SK-N-SH treated with all-trans-retinoic acid at 6 μM for 48 hours (cell line): ENCODE measurements at regions not wholly inside any gene's neighbourhood (a gene's known extent, or its start where the extent isn't known, plus 50 kb on each side); places are given as distances from the start of the nearest gene placed in this dataset.

Experiments used
- ATAC-seq: fragments of 200-7000 bp; cut with Tn5 transposase; 3 replicates; pipeline ENCODE4 v1.9.1; 2020; ENCODE audit warnings: mild to moderate bottlenecking, moderate library complexity
- ARNTL ChIP-seq: fragments of 450-650 bp; formaldehyde crosslinking; IDR thresholded peaks from 2 replicates; pipeline ENCODE4 v1.5.0; 2020; ENCODE audit warnings: low read depth, mild to moderate bottlenecking, moderate library complexity, borderline replicate concordance
- BACH2 ChIP-seq: fragments of 250-450 bp; sonication (Bioruptor Pico); IDR thresholded peaks from 2 replicates; pipeline ENCODE4 v1.9.0; 2021; ENCODE audit warnings: mild to moderate bottlenecking, borderline replicate concordance
- CREB5 ChIP-seq: fragments of 250-450 bp; sonication (Bioruptor Pico); IDR thresholded peaks from 2 replicates; pipeline ENCODE4 v1.5.1; 2020; ENCODE audit warnings: low read depth, mild to moderate bottlenecking, moderate library complexity
- CSDC2 ChIP-seq: fragments of 250-450 bp; sonication (Bioruptor Pico); IDR thresholded peaks from 2 replicates; pipeline ENCODE4 v1.5.0; 2020; ENCODE audit warnings: mild to moderate bottlenecking, moderate library complexity
- CSRNP3 ChIP-seq: fragments of 250-450 bp; sonication (Bioruptor Pico); IDR thresholded peaks from 2 replicates; pipeline ENCODE4 v1.5.1; 2021; ENCODE audit warnings: mild to moderate bottlenecking, moderate library complexity
- ESRRG ChIP-seq: fragments of 250-450 bp; sonication (Bioruptor Pico); IDR thresholded peaks from 2 replicates; pipeline ENCODE4 v1.6.1; 2021; ENCODE audit warnings: mild to moderate bottlenecking
- ISL1 ChIP-seq: fragments of 250-450 bp; sonication (Bioruptor Pico); IDR thresholded peaks from 2 replicates; pipeline ENCODE4 v2.1.2; 2022; ENCODE audit warnings: mild to moderate bottlenecking, moderate library complexity
- OSR1 ChIP-seq: fragments of 250-450 bp; sonication (Bioruptor Pico); IDR thresholded peaks from 2 replicates; pipeline ENCODE4 v1.8.0; 2022; ENCODE audit warnings: moderate library complexity, mild to moderate bottlenecking, inconsistent platforms
- PATZ1 ChIP-seq: fragments of 250-450 bp; sonication (Bioruptor Pico); IDR thresholded peaks from 2 replicates; pipeline ENCODE4 v1.8.0; 2020; ENCODE audit warnings: mild to moderate bottlenecking, moderate library complexity, borderline replicate concordance
- PPARA ChIP-seq: fragments of 250-450 bp; sonication (Bioruptor Pico); IDR thresholded peaks from 2 replicates; pipeline ENCODE4 v1.5.0; 2020; ENCODE audit warnings: mild to moderate bottlenecking, borderline replicate concordance
- RARB ChIP-seq: fragments of 250-450 bp; sonication (Bioruptor Pico); IDR thresholded peaks from 2 replicates; pipeline ENCODE4 v1.8.0; 2021; ENCODE audit warnings: mild to moderate bottlenecking, moderate library complexity
- SNAI2 ChIP-seq: fragments of 250-450 bp; sonication (Bioruptor Pico); IDR thresholded peaks from 2 replicates; pipeline ENCODE4 v1.5.0; 2020; ENCODE audit warnings: mild to moderate bottlenecking, moderate library complexity
- TCF4 ChIP-seq: fragments of 250-450 bp; sonication (Bioruptor Pico); IDR thresholded peaks from 2 replicates; pipeline ENCODE4 v1.8.0; 2021; ENCODE audit warnings: mild to moderate bottlenecking, moderate library complexity, borderline replicate concordance
- TOX ChIP-seq: fragments of 250-450 bp; sonication (Bioruptor Pico); IDR thresholded peaks from 2 replicates; pipeline ENCODE4 v1.8.0; 2021; ENCODE audit warnings: mild to moderate bottlenecking, moderate library complexity, borderline replicate concordance
- ZC3H10 ChIP-seq: fragments of 250-450 bp; sonication (Bioruptor Pico); IDR thresholded peaks from 2 replicates; pipeline ENCODE4 v1.5.1; 2021; ENCODE audit warnings: mild to moderate bottlenecking, moderate library complexity
- ZFP3 ChIP-seq: fragments of 250-450 bp; sonication (Bioruptor Pico); IDR thresholded peaks from 2 replicates; pipeline ENCODE4 v1.5.0; 2020; ENCODE audit warnings: mild to moderate bottlenecking, moderate library complexity
- ZFP30 ChIP-seq: fragments of 450-650 bp; formaldehyde crosslinking; IDR thresholded peaks from 2 replicates; pipeline ENCODE4 v1.5.0; 2022; ENCODE audit warnings: mild to moderate bottlenecking, moderate library complexity
- ZNF565 ChIP-seq: fragments of 450-650 bp; formaldehyde crosslinking; conservative IDR thresholded peaks from 2 replicates; pipeline ENCODE4 v1.5.0; 2020; ENCODE audit warnings: low read depth, mild to moderate bottlenecking, moderate library complexity
- ZNF70 ChIP-seq: fragments of 450-650 bp; formaldehyde crosslinking; IDR thresholded peaks from 2 replicates; pipeline ENCODE4 v1.5.0; 2020; ENCODE audit warnings: mild to moderate bottlenecking, moderate library complexity
- ZNF8 ChIP-seq: fragments of 450-650 bp; formaldehyde crosslinking; IDR thresholded peaks from 2 replicates; pipeline ENCODE4 v1.5.0; 2020; ENCODE audit warnings: mild to moderate bottlenecking, moderate library complexity
- TF ChIP-seq, protein P1 (sequence below): fragments of 250-450 bp; sonication (Bioruptor Pico); IDR thresholded peaks from 2 replicates; pipeline ENCODE4 v1.5.0; 2020; ENCODE audit warnings: mild to moderate bottlenecking, moderate library complexity
- TF ChIP-seq, protein P2 (sequence below): fragments of 250-450 bp; sonication (Bioruptor Pico); IDR thresholded peaks from 2 replicates; pipeline ENCODE4 v1.8.0; 2021; ENCODE audit warnings: low read depth, mild to moderate bottlenecking, moderate library complexity, borderline replicate concordance

DNA sequence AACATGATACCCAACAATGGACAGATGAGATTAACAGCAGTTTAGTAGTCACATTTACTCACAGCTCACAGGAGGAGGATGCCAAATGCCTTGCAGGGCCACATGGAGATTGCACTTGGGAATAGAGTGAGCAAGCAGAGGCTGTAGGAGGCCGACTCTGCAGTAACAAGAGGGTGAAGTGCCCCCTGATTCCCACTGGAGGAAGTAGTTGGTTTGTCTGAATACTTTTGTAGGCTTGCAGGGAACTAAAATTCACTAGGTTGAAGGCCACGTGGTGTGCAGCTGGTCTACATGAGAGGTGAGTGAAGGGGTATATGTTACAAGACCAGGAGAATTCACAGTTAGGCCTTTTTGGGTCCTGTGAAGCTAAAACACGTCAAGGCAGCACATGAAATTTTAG is 419.3 kb upstream of the TNP1 start:
- TF ChIP-seq ISL1 (CRISPR knock-in tag) (no peak), ARNTL (CRISPR knock-in tag) (no peak), CREB5 (CRISPR knock-in tag) (no peak), ZNF70 (CRISPR knock-in tag) (no peak), PPARA (CRISPR knock-in tag) (no peak), ZNF565 (CRISPR knock-in tag) (no peak), TCF4 (no peak), CSRNP3 (CRISPR knock-in tag) (no peak), ZNF8 (CRISPR knock-in tag) (no peak)

GRCh38 chr2:217277646-217278398 is 418.0 kb upstream of the TNP1 start:
- 0 out of 2 replicates have a peak, but pooled peaks have one; percentile 31 for TF ChIP-seq ZC3H10 (CRISPR knock-in tag)
- 0 out of 2 replicates have a peak, but pooled peaks have one; percentile 36 for TF ChIP-seq TOX (CRISPR knock-in tag)
- TF ChIP-seq, protein P1, sequence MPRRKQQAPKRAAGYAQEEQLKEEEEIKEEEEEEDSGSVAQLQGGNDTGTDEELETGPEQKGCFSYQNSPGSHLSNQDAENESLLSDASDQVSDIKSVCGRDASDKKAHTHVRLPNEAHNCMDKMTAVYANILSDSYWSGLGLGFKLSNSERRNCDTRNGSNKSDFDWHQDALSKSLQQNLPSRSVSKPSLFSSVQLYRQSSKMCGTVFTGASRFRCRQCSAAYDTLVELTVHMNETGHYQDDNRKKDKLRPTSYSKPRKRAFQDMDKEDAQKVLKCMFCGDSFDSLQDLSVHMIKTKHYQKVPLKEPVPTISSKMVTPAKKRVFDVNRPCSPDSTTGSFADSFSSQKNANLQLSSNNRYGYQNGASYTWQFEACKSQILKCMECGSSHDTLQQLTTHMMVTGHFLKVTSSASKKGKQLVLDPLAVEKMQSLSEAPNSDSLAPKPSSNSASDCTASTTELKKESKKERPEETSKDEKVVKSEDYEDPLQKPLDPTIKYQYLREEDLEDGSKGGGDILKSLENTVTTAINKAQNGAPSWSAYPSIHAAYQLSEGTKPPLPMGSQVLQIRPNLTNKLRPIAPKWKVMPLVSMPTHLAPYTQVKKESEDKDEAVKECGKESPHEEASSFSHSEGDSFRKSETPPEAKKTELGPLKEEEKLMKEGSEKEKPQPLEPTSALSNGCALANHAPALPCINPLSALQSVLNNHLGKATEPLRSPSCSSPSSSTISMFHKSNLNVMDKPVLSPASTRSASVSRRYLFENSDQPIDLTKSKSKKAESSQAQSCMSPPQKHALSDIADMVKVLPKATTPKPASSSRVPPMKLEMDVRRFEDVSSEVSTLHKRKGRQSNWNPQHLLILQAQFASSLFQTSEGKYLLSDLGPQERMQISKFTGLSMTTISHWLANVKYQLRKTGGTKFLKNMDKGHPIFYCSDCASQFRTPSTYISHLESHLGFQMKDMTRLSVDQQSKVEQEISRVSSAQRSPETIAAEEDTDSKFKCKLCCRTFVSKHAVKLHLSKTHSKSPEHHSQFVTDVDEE (CRISPR knock-in tag), result no peak
- TF ChIP-seq ZFP3 (CRISPR knock-in tag), result no peak
- TF ChIP-seq, all 23 proteins: peak for 2
- ATAC-seq, result peak; percentile 81

More for the DNA sequence above, 419.3 kb upstream of the TNP1 start:
- ATAC-seq, result no peak; the same call in 2 of the 3 replicates

DNA sequence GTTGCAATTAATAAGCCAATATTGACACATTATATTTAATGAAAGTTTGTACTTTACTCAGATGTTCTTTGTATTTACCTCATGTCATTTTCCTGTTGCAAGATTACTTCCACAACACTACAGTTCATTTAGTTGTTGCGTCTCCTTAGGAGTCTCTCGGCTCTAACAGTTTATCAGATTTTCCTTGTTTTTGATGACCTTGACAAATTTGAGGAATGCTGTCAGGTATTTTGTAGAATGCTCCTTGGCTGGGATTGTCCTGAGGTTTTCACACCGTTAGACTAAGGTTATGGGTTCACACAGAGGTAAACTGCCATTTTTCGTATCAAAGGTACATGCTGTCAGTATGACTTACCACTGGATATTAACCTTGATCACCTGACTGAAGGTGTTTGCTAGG is 416.6 kb upstream of the TNP1 start:
- TF ChIP-seq ZFP30 (CRISPR knock-in tag), result no peak
- no peak for TF ChIP-seq TCF4
- no peak for TF ChIP-seq ARNTL (CRISPR knock-in tag)
- TF ChIP-seq ESRRG (CRISPR knock-in tag), result no peak
- TF ChIP-seq ZNF8 (CRISPR knock-in tag), result no peak
- no peak for TF ChIP-seq ZNF70 (CRISPR knock-in tag)
- no peak for TF ChIP-seq ZC3H10 (CRISPR knock-in tag)
- no peak for TF ChIP-seq CREB5 (CRISPR knock-in tag)
- no peak for TF ChIP-seq ZFP3 (CRISPR knock-in tag)
- TF ChIP-seq SNAI2, result no peak
- no peak for ATAC-seq

DNA sequence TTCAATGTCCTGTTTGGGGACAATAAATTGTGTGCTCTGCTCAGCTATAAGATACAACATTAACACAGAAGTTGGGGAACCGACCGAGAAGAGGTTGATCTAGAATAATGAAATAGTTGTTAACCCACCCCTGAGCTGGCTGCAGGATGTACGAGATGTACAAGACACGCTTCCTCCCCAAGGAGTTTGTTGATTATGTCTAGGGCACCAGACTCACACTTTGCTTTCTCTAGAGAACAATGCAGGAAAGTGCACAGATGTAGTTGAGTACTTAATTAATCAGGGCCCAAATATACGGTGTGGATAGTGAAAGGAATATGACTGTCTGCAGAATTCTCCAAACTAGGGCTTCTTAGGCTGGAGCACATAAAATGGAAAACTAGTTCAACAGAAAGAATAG is 415.2 kb upstream of the TNP1 start:
- ATAC-seq, result no peak
- TF ChIP-seq RARB (CRISPR knock-in tag) (no peak), ZFP3 (CRISPR knock-in tag) (no peak), BACH2 (CRISPR knock-in tag) (no peak), PPARA (CRISPR knock-in tag) (no peak), CSDC2 (CRISPR knock-in tag) (no peak), TOX (CRISPR knock-in tag) (no peak), ESRRG (CRISPR knock-in tag) (no peak), CREB5 (CRISPR knock-in tag) (no peak), PATZ1 (no peak), OSR1 (no peak), ZNF8 (CRISPR knock-in tag) (no peak), ISL1 (CRISPR knock-in tag) (no peak)
- TF ChIP-seq, protein P2, sequence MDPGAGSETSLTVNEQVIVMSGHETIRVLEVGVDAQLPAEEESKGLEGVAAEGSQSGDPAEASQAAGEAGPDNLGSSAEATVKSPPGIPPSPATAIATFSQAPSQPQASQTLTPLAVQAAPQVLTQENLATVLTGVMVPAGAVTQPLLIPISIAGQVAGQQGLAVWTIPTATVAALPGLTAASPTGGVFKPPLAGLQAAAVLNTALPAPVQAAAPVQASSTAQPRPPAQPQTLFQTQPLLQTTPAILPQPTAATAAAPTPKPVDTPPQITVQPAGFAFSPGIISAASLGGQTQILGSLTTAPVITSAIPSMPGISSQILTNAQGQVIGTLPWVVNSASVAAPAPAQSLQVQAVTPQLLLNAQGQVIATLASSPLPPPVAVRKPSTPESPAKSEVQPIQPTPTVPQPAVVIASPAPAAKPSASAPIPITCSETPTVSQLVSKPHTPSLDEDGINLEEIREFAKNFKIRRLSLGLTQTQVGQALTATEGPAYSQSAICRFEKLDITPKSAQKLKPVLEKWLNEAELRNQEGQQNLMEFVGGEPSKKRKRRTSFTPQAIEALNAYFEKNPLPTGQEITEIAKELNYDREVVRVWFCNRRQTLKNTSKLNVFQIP (CRISPR knock-in tag), result no peak
